C4-2B (cell line): ENCODE measurements at regions not wholly inside any gene's neighbourhood (a gene's known extent, or its start where the extent isn't known, plus 50 kb on each side); places are given as distances from the start of the nearest gene placed in this dataset.

Experiments used
- CTCF ChIP-seq: fragments of 450-650 bp; conservative IDR thresholded peaks from 2 replicates; pipeline ENCODE4 v1.5.1; 2017; ENCODE audit warnings: mild to moderate bottlenecking
- ZFX ChIP-seq: fragments of 450-650 bp; IDR thresholded peaks from 2 replicates; pipeline ENCODE4 v1.6.1; 2017

- no peak for TF ChIP-seq ZFX
- TF ChIP-seq CTCF: no peak
Measured at GRCh38 chr6:164370773-164371172, 938.6 kb downstream of the C6orf118 start.
